Brain microvascular endothelial cell (primary cell): ENCODE measurements at regions not wholly inside any gene's neighbourhood (a gene's known extent, or its start where the extent isn't known, plus 50 kb on each side); places are given as distances from the start of the nearest gene placed in this dataset.

ENCODE experiments used
- DNase-seq: peaks from one replicate; pipeline ENCODE4 v3.0.0-alpha.2; 2020
- H3K27ac ChIP-seq: fragments of 250-450 bp; sonication (Bioruptor Pico); 2 replicates; pipeline ENCODE4 v1.5.1; 2020; ENCODE audit warnings: mild to moderate bottlenecking, moderate library complexity
- H3K27me3 ChIP-seq: fragments of 250-450 bp; sonication (Bioruptor Pico); replicated peaks from 2 replicates; pipeline ENCODE4 v1.5.1; 2020; ENCODE audit warnings: mild to moderate bottlenecking
- H3K36me3 ChIP-seq: fragments of 250-450 bp; sonication (Bioruptor Pico); replicated peaks from 2 replicates; pipeline ENCODE4 v1.5.1; 2020; ENCODE audit warnings: mild to moderate bottlenecking
- H3K4me3 ChIP-seq: 2 replicates; pipeline ENCODE4 v1.5.1; 2011; ENCODE audit warnings: low read depth, mild to moderate bottlenecking, control low read depth, low read length, moderate library complexity
- CTCF ChIP-seq: IDR thresholded peaks from 2 replicates; pipeline ENCODE4 v1.5.1; 2011; ENCODE audit warnings: low read depth, mild to moderate bottlenecking, moderate library complexity, low read length, control low read depth, inconsistent platforms; ENCODE audit errors: missing control alignments
- in situ Hi-C: cut with HindIII; loops from 2 replicates; pipeline ENCODE4 v1.10.0; 2017; ENCODE audit warnings: low sequenced_read_pairs, low pct_ligation_motif_present

- in situ Hi-C loops, result no loop called here
- no peak overlapping the region for H3K27ac ChIP-seq
- H3K36me3 ChIP-seq, result no peaks in the 10 kb centered on the region
- no peak for DNase-seq
- no peaks in the 10 kb centered on the region for H3K27me3 ChIP-seq
- no peak for TF ChIP-seq CTCF
- H3K4me3 ChIP-seq, result no peak overlapping the region
Observed at GRCh38 chr3:187912007-187912406, 166.7 kb upstream of the BCL6 start.

GRCh38 chr3:187913617-187914033, 168.4 kb upstream of the BCL6 start:
- Histone ChIP-seq H3K36me3 (no peaks in the 10 kb centered on the region), H3K27ac (no peak overlapping the region), H3K27me3 (no peaks in the 10 kb centered on the region), H3K4me3 (no peak overlapping the region)
- peak; percentile 32 for DNase-seq
- TF ChIP-seq CTCF, result no peak
- in situ Hi-C loops, result no loop called here

GRCh38 chr3:187914231-187914630, 169.0 kb upstream of the BCL6 start:
- Histone ChIP-seq H3K27ac (no peak overlapping the region), H3K36me3 (no peaks in the 10 kb centered on the region), H3K27me3 (no peaks in the 10 kb centered on the region), H3K4me3 (no peak overlapping the region)
- no peak for DNase-seq
- no peak for TF ChIP-seq CTCF
- in situ Hi-C loops, result no loop called here

GRCh38 chr3:187916072-187916471, 170.8 kb upstream of the BCL6 start:
- H3K4me3 ChIP-seq, result no peak overlapping the region
- H3K27ac ChIP-seq, result no peak overlapping the region
- H3K27me3 ChIP-seq, result no peaks in the 10 kb centered on the region
- DNase-seq, result no peak
- no peaks in the 10 kb centered on the region for H3K36me3 ChIP-seq
- in situ Hi-C loops, result no loop called here
- no peak for TF ChIP-seq CTCF

- DNase-seq, result no peak
- Histone ChIP-seq H3K4me3 (no peak overlapping the region), H3K27me3 (no peaks in the 10 kb centered on the region), H3K27ac (no peak overlapping the region), H3K36me3 (no peaks in the 10 kb centered on the region)
- no peak for TF ChIP-seq CTCF
- in situ Hi-C loops, result no loop called here
Observed at GRCh38 chr3:187918081-187918644, 172.9 kb upstream of the BCL6 start.

- peak; percentile 39 for DNase-seq
- in situ Hi-C loops, result no loop called here
- Histone ChIP-seq H3K27me3 (no peaks in the 10 kb centered on the region), H3K36me3 (no peaks in the 10 kb centered on the region), H3K27ac (no peak overlapping the region), H3K4me3 (no peak overlapping the region)
- no peak for TF ChIP-seq CTCF
Observed at GRCh38 chr3:187919048-187919447, 173.8 kb upstream of the BCL6 start.
